ENCODE measurements at regions not wholly inside any gene's neighbourhood (a gene's known extent, or its start where the extent isn't known, plus 50 kb on each side); places are given as distances from the start of the nearest gene placed in this dataset.

- in situ Hi-C loops (cut with MboI; ENCODE audit: low sequenced_read_pairs) = loop anchor here (25.0 kb wide), 1 partner anchor 385 kb away; no protein-coding TSS in a partner anchor
Observed at GRCh38 chr13:44051918-44052675, 172.4 kb downstream of the LACC1 start.

GRCh38 chr13:44052780-44053184, 173.1 kb downstream of the LACC1 start:
- in situ Hi-C loops (cut with MboI; ENCODE audit: low sequenced_read_pairs) = loop anchor here (25.0 kb wide), 1 partner anchor 385 kb away; no protein-coding TSS in a partner anchor

GRCh38 chr13:44053208-44053607, 173.5 kb downstream of the LACC1 start:
- in situ Hi-C loops (cut with MboI; ENCODE audit: low sequenced_read_pairs) = loop anchor here (25.0 kb wide), 1 partner anchor 384 kb away; no protein-coding TSS in a partner anchor

- in situ Hi-C loops (cut with MboI; ENCODE audit: low sequenced_read_pairs) = loop anchor here (25.0 kb wide), 1 partner anchor 383 kb away; no protein-coding TSS in a partner anchor
Observed at GRCh38 chr13:44054525-44054924, 174.8 kb downstream of the LACC1 start.

GRCh38 chr13:44055681-44056080, 176.0 kb downstream of the LACC1 start:
- in situ Hi-C loops (cut with MboI; ENCODE audit: low sequenced_read_pairs) = loop anchor here (25.0 kb wide), 1 partner anchor 382 kb away; no protein-coding TSS in a partner anchor

GRCh38 chr13:44058067-44058466, 178.4 kb downstream of the LACC1 start:
- in situ Hi-C loops (cut with MboI; ENCODE audit: low sequenced_read_pairs) = loop anchor here (25.0 kb wide), 1 partner anchor 379 kb away; no protein-coding TSS in a partner anchor

- in situ Hi-C loops (cut with MboI; ENCODE audit: low sequenced_read_pairs) = loop anchor here (25.0 kb wide), 1 partner anchor 379 kb away; no protein-coding TSS in a partner anchor
Observed at GRCh38 chr13:44058624-44059215, 179.0 kb downstream of the LACC1 start.

GRCh38 chr13:44061876-44062275, 182.2 kb downstream of the LACC1 start:
- in situ Hi-C loops (cut with MboI; ENCODE audit: low sequenced_read_pairs) = loop anchor here (25.0 kb wide), 1 partner anchor 375 kb away; no protein-coding TSS in a partner anchor

GRCh38 chr13:44063467-44063866, 183.8 kb downstream of the LACC1 start:
- in situ Hi-C loops (cut with MboI; ENCODE audit: low sequenced_read_pairs) = loop anchor here (25.0 kb wide), 1 partner anchor 374 kb away; no protein-coding TSS in a partner anchor

- in situ Hi-C loops (cut with MboI; ENCODE audit: low sequenced_read_pairs) = loop anchor here (25.0 kb wide), 1 partner anchor 373 kb away; no protein-coding TSS in a partner anchor
Observed at GRCh38 chr13:44063881-44064280, 184.2 kb downstream of the LACC1 start.

GRCh38 chr13:44064357-44064756, 184.7 kb downstream of the LACC1 start:
- in situ Hi-C loops (cut with MboI; ENCODE audit: low sequenced_read_pairs) = loop anchor here (25.0 kb wide), 1 partner anchor 373 kb away; no protein-coding TSS in a partner anchor

GRCh38 chr13:44068169-44068568, 188.5 kb downstream of the LACC1 start:
- in situ Hi-C loops (cut with MboI; ENCODE audit: low sequenced_read_pairs) = loop anchor here (25.0 kb wide), 1 partner anchor 369 kb away; no protein-coding TSS in a partner anchor

- in situ Hi-C loops (cut with MboI; ENCODE audit: low sequenced_read_pairs) = loop anchor here (25.0 kb wide), 1 partner anchor 369 kb away; no protein-coding TSS in a partner anchor
Observed at GRCh38 chr13:44068737-44069136, 189.0 kb downstream of the LACC1 start.

- in situ Hi-C loops (cut with MboI; ENCODE audit: low sequenced_read_pairs) = loop anchor here (25.0 kb wide), 1 partner anchor 365 kb away; no protein-coding TSS in a partner anchor
Observed at GRCh38 chr13:44072536-44072935, 192.8 kb downstream of the LACC1 start.

- in situ Hi-C loops (cut with MboI; ENCODE audit: low sequenced_read_pairs) = loop anchor here (25.0 kb wide), 1 partner anchor 363 kb away; no protein-coding TSS in a partner anchor
Observed at GRCh38 chr13:44074611-44075010, 194.9 kb downstream of the LACC1 start.

GRCh38 chr13:44075113-44075512, 195.4 kb downstream of the LACC1 start:
- in situ Hi-C loops (cut with MboI; ENCODE audit: low sequenced_read_pairs) = no loop called here

GRCh38 chr13:44078806-44079376, 199.2 kb downstream of the LACC1 start:
- in situ Hi-C loops (cut with MboI; ENCODE audit: low sequenced_read_pairs) = no loop called here

- in situ Hi-C loops (cut with MboI; ENCODE audit: low sequenced_read_pairs) = no loop called here
Observed at GRCh38 chr13:44079413-44080205, 199.9 kb downstream of the LACC1 start.

GRCh38 chr13:44084146-44084545, 204.4 kb downstream of the LACC1 start:
- in situ Hi-C loops (cut with MboI; ENCODE audit: low sequenced_read_pairs) = no loop called here

- in situ Hi-C loops (cut with MboI; ENCODE audit: low sequenced_read_pairs) = no loop called here
Observed at GRCh38 chr13:44086389-44086788, 206.7 kb downstream of the LACC1 start.
